SU-DHL-6 (cell line): ENCODE measurements at regions not wholly inside any gene's neighbourhood (a gene's known extent, or its start where the extent isn't known, plus 50 kb on each side); places are given as distances from the start of the nearest gene placed in this dataset.

Experiments
- EZH2phosphoT487 ChIP-seq: fragments of 200-600 bp; sonication (generic), shearing (Covaris generic); conservative IDR thresholded peaks from 2 replicates; pipeline ENCODE4 v1.6.1; 2018; ENCODE audit warnings: mild to moderate bottlenecking, antibody characterized with exemption, low read length, moderate library complexity, mixed read lengths
- TF ChIP-seq, protein P1 (sequence below): fragments of 200-600 bp; sonication (generic); IDR thresholded peaks from one replicate; pipeline ENCODE4 v1.5.1; 2017; ENCODE audit warnings: antibody characterized with exemption, mild to moderate bottlenecking, low read length, moderate library complexity; ENCODE audit not compliant: insufficient read depth, poor library complexity, severe bottlenecking

DNA sequence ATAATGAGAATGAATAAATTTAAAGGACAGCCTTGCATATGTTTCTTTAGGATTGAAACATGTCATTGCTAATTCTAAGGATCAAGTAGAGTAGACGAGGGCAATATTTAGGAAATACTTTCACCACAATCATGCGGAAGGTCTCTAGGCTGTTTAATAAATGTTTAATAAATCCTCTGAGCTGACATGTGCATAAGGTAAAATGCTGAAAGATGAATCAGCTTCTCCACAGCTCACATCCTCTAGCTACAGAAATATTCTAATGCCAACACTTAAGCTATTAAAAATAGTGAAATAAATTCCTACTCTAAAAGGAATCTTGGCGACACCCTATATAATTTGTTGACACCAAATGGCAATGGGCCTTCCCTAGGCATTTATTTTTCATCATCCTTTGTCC lies 407.3 kb downstream of the TBL1XR1 start:
- TF ChIP-seq, protein P1, sequence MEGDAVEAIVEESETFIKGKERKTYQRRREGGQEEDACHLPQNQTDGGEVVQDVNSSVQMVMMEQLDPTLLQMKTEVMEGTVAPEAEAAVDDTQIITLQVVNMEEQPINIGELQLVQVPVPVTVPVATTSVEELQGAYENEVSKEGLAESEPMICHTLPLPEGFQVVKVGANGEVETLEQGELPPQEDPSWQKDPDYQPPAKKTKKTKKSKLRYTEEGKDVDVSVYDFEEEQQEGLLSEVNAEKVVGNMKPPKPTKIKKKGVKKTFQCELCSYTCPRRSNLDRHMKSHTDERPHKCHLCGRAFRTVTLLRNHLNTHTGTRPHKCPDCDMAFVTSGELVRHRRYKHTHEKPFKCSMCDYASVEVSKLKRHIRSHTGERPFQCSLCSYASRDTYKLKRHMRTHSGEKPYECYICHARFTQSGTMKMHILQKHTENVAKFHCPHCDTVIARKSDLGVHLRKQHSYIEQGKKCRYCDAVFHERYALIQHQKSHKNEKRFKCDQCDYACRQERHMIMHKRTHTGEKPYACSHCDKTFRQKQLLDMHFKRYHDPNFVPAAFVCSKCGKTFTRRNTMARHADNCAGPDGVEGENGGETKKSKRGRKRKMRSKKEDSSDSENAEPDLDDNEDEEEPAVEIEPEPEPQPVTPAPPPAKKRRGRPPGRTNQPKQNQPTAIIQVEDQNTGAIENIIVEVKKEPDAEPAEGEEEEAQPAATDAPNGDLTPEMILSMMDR = no peak
- no peak for TF ChIP-seq EZH2phosphoT487
